ENCODE measurements at regions not wholly inside any gene's neighbourhood (a gene's known extent, or its start where the extent isn't known, plus 50 kb on each side); places are given as distances from the start of the nearest gene placed in this dataset.

GRCh38 chr5:1744393-1745122 lies 55.1 kb downstream of the MRPL36 start:
- TF ChIP-seq CTCF (conservative IDR thresholded peaks at IDR 0.05) (no peak), EZH2 (IDR thresholded peaks at IDR 0.05; ENCODE audit: low read depth) (no peak)

Measured in PC-9 (cell line).